WTC11 (cell line): ENCODE measurements at regions not wholly inside any gene's neighbourhood (a gene's known extent, or its start where the extent isn't known, plus 50 kb on each side); places are given as distances from the start of the nearest gene placed in this dataset.

ENCODE experiments used
- SMAD3 ChIP-seq: sonication (generic); formaldehyde crosslinking; IDR thresholded peaks from 2 replicates; pipeline ENCODE4 v1.8.0; 2022; ENCODE audit warnings: missing genetic modification reagents, mild to moderate bottlenecking, borderline replicate concordance
- TEAD1 ChIP-seq: sonication (generic); formaldehyde crosslinking; IDR thresholded peaks from 2 replicates; pipeline ENCODE4 v1.8.0; 2022; ENCODE audit warnings: mild to moderate bottlenecking, missing genetic modification reagents
- TEAD4 ChIP-seq: sonication (generic); formaldehyde crosslinking; IDR thresholded peaks from 2 replicates; pipeline ENCODE4 v1.8.0; 2022; ENCODE audit warnings: mild to moderate bottlenecking, missing genetic modification reagents
- TF ChIP-seq, protein P1 (sequence below): sonication (generic); formaldehyde crosslinking; IDR thresholded peaks from 2 replicates; pipeline ENCODE4 v1.8.1; 2022; ENCODE audit warnings: mild to moderate bottlenecking, moderate library complexity, missing genetic modification reagents
- TF ChIP-seq, protein P2 (sequence below): fragments of 200-600 bp; IDR thresholded peaks from 2 replicates; pipeline ENCODE4 v1.8.0; 2022; ENCODE audit warnings: antibody characterized with exemption
- TF ChIP-seq, protein P3 (sequence below): fragments of 250-450 bp; sonication (Bioruptor Pico); IDR thresholded peaks from 2 replicates; pipeline ENCODE4 v1.8.0; 2021; ENCODE audit warnings: mild to moderate bottlenecking

DNA sequence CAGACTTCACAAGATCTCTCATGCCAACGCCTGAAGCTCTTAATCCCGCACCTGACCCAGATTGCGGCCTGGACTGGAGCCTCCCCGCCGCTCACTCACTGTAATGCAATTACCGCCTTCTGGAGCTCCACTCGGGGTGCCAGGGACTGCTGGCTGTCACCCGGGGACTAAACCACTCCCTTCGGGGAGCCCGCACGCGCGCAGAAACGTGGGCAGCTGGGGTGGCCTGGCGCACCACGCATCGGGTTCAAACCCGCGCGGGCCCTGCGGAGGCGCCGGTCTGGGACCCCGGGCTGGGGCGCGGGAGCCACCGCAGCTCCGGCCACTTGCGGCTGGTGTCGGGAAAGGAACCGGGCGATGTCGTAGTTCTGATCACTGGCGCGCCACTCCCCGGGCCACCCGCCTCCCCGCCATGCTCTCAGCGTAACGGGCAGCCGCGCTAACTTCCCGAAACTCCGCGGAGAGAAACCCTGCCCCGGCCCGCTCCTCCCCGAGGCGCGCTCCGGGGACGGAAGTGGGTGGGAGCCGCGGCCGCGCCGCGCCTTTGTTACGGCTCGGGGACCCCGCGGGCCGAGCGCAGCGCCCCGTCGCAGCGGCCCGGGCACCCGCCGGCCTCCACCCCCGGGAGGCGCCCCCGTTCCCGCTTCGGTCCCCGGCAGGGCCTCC is 100.3 kb upstream of the SVIL start:
- no peak for TF ChIP-seq TEAD4 (CRISPR knock-in tag)
- TF ChIP-seq SMAD3 (CRISPR knock-in tag): no peak
- TF ChIP-seq TEAD1 (CRISPR knock-in tag): no peak
- TF ChIP-seq, protein P1, sequence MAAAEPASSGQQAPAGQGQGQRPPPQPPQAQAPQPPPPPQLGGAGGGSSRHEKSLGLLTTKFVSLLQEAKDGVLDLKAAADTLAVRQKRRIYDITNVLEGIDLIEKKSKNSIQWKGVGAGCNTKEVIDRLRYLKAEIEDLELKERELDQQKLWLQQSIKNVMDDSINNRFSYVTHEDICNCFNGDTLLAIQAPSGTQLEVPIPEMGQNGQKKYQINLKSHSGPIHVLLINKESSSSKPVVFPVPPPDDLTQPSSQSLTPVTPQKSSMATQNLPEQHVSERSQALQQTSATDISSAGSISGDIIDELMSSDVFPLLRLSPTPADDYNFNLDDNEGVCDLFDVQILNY: no peak
- TF ChIP-seq, protein P2, sequence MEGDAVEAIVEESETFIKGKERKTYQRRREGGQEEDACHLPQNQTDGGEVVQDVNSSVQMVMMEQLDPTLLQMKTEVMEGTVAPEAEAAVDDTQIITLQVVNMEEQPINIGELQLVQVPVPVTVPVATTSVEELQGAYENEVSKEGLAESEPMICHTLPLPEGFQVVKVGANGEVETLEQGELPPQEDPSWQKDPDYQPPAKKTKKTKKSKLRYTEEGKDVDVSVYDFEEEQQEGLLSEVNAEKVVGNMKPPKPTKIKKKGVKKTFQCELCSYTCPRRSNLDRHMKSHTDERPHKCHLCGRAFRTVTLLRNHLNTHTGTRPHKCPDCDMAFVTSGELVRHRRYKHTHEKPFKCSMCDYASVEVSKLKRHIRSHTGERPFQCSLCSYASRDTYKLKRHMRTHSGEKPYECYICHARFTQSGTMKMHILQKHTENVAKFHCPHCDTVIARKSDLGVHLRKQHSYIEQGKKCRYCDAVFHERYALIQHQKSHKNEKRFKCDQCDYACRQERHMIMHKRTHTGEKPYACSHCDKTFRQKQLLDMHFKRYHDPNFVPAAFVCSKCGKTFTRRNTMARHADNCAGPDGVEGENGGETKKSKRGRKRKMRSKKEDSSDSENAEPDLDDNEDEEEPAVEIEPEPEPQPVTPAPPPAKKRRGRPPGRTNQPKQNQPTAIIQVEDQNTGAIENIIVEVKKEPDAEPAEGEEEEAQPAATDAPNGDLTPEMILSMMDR: no peak
- TF ChIP-seq, protein P3, sequence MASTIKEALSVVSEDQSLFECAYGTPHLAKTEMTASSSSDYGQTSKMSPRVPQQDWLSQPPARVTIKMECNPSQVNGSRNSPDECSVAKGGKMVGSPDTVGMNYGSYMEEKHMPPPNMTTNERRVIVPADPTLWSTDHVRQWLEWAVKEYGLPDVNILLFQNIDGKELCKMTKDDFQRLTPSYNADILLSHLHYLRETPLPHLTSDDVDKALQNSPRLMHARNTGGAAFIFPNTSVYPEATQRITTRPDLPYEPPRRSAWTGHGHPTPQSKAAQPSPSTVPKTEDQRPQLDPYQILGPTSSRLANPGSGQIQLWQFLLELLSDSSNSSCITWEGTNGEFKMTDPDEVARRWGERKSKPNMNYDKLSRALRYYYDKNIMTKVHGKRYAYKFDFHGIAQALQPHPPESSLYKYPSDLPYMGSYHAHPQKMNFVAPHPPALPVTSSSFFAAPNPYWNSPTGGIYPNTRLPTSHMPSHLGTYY: no peak
